Body of pancreas (tissue), 4 donors: ENCODE measurements at regions not wholly inside any gene's neighbourhood (a gene's known extent, or its start where the extent isn't known, plus 50 kb on each side); places are given as distances from the start of the nearest gene placed in this dataset.

Source experiments
- POLR2A ChIP-seq, 3 donors: fragments of 450-650 bp; IDR thresholded peaks; one replicate each; pipeline ENCODE4 v1.6.1; 2016; ENCODE audit warnings: antibody characterized with exemption in 3 of 3, mild to moderate bottlenecking in 2 of 3
- TF ChIP-seq, protein P1 (sequence below), 7 experiments: fragments of 450-650 bp in 4 of 7; fragments of 200-600 bp in 3 of 7; sonication (generic) in 3 of 7; IDR thresholded peaks; one replicate each; pipeline ENCODE4 v1.5.1; 2016 to 2019; ENCODE audit warnings: antibody characterized with exemption in 7 of 7

DNA sequence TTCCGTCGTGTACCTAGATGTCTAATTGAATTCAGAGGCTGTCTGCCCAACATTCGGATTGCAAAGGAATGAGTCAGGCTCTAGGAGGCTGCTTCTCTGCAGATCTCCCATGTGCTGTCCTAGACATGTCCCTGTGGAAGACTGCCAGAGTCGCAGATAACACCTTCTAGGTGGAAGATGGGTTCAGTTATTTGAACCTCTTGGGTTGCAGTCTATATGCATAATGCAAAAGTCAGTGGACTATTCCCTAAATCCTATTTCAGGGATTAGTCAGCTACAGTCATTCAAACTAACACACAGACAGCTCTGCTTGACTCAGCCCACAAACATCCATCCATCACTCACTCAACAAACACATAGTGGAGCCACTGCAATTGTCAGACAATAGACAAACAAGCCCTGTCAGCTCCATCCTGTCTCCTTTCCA, 300.0 kb upstream of the CTNNB1 start:
- no peak for TF ChIP-seq POLR2A (IDR thresholded peaks at IDR 0.05)
- TF ChIP-seq, protein P1, sequence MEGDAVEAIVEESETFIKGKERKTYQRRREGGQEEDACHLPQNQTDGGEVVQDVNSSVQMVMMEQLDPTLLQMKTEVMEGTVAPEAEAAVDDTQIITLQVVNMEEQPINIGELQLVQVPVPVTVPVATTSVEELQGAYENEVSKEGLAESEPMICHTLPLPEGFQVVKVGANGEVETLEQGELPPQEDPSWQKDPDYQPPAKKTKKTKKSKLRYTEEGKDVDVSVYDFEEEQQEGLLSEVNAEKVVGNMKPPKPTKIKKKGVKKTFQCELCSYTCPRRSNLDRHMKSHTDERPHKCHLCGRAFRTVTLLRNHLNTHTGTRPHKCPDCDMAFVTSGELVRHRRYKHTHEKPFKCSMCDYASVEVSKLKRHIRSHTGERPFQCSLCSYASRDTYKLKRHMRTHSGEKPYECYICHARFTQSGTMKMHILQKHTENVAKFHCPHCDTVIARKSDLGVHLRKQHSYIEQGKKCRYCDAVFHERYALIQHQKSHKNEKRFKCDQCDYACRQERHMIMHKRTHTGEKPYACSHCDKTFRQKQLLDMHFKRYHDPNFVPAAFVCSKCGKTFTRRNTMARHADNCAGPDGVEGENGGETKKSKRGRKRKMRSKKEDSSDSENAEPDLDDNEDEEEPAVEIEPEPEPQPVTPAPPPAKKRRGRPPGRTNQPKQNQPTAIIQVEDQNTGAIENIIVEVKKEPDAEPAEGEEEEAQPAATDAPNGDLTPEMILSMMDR (IDR thresholded peaks at IDR 0.05) = no peak
